SW480 (cell line): ENCODE measurements at regions not wholly inside any gene's neighbourhood (a gene's known extent, or its start where the extent isn't known, plus 50 kb on each side); places are given as distances from the start of the nearest gene placed in this dataset.

Source experiments
- DNase-seq: peaks from one replicate; pipeline ENCODE4 v3.0.0-alpha.2; 2016; ENCODE audit warnings: low spot score

- no peak for DNase-seq
Observed at GRCh38 chr18:25646971-25647370, 295.0 kb upstream of the ZNF521 start.

DNA sequence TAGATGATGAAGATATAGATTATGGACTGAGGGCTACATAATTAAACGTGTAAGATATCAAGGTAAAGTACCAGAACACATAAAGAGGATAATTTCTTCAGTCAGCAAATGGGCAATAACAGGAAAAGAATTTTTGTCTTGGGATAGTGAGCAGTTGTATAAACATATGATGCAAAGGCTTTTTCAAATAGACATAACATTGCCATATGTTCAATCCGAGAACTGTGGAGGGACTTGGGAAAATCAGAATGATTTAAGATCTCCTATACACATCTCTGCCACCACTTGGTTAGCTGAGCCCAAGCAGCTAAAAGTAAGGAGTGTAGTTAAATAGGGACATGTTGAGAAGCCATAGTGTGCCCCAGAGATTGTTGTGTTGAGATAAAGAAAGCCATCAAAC, 287.6 kb upstream of the ZNF521 start:
- DNase-seq, result no peak

GRCh38 chr18:25633563-25633962, 281.6 kb upstream of the ZNF521 start:
- no peak for DNase-seq

DNA sequence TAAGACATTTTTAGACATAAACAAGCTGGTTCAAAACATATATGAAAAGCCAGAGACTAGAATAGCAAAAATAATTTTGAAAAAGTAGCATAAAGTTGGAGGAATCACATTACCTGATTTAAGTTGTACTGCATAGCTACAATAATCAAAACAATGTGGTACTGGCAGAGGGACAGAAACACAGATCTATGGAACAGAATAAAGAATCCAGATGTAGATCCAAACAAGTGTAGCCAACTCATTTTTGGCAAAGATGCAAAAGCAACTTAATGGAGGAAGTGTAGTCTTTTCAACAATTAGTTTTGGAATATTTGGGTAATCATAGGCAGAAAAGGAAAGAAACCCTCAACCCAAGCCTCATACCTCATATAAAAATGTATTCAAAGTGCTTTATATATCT, 278.7 kb upstream of the ZNF521 start:
- DNase-seq, result no peak

- DNase-seq, result no peak
Observed at GRCh38 chr18:25621682-25622081, 269.7 kb upstream of the ZNF521 start.

- DNase-seq, result no peak
Observed at GRCh38 chr18:25621144-25621543, 269.2 kb upstream of the ZNF521 start.

DNA sequence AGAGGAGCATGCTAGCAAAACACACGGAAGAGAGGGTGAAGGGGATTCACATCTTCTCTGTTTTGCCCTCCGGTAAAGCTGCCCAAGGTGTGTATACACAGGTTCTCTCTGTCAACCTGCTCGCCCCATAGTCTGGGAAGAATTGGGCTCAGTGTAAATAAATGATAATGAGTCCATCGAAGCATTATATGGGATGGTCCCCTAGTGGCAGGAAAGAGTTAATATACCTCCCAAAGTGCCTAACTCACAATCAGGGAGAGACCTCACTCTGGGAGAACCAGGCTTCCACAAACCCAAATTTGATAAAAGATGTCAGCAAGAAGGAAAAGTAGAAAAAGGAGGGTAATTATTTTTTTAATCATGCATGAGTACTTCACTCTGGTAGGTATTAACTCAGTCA, 262.2 kb upstream of the ZNF521 start:
- DNase-seq, result no peak

- DNase-seq, result no peak
Observed at GRCh38 chr18:25612466-25612865, 260.5 kb upstream of the ZNF521 start.

DNA sequence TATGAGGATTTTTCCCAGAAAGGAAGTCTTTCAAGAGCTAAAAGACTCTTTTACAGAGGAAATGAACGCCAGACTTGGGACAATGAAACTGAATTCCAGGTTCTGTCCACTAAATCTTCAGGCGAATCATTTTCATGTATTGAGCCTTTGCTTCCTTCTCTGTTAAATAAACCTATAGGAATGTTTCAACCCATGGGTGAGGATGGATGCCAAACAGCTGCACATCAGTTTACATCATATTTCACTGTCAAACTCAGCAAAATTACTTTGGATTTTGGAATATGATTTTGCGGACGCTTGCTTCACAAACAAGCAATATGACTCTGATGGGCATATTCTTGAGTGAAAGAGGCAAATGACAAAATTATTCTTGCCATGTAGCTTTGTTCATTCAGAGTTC, 256.1 kb upstream of the ZNF521 start:
- no peak for DNase-seq

DNA sequence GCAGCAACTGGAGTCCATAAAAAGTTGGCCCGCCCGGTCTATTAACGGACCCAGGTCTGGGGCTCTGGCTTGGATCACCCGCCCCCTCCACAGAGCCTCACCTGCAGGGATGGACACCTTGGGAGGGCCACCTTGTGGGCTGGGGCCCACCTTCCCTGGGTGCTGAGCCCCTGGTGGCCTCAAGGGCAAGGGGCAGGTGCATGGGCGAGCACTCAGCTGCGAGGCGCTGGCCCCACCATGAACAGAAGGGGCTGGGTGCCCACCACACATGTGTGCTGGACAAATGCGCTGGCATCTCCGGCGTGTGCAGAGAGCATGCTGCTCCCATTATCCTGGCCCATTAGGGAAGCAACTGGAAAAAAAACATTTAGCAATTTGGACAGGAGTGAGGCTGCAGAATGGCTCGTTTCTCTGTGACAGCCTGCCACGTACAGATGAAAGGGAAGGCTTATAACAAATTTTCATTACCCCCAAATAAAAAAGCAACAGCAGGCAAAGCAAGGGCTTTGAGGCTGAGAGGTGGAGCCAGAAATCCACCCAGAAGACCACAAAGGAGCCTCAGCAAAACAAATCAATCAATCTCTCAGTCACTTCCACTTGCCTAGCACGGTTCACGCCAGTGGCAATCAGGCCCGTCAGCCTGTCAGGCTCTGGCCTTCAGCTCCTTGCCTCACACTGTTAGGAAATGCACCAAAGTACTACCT, 253.1 kb upstream of the ZNF521 start:
- no peak for DNase-seq

DNA sequence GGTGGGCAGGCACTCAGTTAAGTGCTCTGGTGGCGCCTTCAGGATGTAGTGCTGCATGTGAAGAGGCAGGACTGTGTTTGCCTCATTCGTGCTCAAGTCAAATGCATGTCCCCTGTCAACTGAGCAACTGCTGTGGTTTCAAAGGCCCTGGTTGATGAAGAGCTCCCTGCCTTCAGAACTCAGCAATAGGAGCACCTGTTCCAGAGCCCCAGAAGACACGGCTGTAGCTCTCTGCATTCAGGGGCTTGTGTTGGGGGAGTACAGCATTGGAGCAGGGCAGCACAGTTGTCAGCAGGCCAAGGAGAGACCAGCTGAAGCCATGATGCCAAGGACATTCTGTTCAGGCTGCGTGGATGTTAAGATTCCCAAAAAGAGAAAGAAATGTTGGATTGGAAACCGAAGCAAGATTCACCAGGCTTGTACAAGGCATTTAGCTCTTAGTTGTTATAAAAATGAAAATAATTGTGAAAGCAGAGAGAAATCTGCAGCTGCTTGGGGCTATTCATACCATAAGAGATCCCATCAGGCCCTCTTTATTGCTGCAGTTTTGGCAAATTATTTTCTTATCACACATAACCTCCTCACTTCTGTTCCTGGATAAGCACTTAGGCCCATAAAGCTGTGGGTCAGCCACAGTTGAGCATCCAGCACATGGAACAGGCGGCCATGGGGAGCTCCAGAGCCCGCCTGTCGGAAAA, 252.4 kb upstream of the ZNF521 start:
- no peak for DNase-seq

DNA sequence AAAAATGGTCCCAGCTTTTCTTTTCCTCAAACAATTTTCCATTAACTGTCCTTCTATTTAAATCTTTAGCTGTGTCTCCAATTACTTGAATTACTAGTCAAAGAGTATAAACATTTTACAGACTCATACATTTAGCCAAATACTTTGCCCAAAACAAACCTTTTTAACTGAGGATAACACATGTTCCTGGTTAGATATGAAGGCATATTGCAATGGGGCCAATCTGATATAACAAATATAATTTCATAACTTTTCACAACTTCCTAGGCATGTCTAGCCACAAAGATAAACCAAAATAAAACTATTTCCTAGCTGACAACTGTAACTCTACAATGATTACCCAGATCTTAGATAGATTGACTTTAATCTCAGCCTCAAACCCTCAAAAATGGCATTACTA, 247.5 kb upstream of the ZNF521 start:
- no peak for DNase-seq

DNA sequence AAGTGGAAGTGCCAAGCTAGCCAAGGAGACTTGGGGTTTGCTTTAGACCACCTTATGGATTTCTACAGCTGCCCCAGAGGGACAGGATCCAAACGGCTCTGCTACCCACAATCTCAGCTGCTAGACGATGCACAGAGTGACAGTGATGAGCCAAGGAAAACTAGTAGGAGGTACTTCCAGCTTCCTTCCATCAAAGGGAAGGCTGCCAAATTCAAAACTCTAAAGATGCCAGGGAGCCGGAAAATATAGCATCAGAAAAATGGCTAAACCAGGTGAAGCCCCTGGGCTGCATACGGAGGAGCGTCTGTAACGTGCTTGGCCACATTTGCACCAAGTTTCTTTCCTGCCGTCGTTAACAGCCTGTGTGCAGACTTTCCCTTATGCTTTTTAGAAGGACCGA, 245.5 kb upstream of the ZNF521 start:
- no peak for DNase-seq

DNA sequence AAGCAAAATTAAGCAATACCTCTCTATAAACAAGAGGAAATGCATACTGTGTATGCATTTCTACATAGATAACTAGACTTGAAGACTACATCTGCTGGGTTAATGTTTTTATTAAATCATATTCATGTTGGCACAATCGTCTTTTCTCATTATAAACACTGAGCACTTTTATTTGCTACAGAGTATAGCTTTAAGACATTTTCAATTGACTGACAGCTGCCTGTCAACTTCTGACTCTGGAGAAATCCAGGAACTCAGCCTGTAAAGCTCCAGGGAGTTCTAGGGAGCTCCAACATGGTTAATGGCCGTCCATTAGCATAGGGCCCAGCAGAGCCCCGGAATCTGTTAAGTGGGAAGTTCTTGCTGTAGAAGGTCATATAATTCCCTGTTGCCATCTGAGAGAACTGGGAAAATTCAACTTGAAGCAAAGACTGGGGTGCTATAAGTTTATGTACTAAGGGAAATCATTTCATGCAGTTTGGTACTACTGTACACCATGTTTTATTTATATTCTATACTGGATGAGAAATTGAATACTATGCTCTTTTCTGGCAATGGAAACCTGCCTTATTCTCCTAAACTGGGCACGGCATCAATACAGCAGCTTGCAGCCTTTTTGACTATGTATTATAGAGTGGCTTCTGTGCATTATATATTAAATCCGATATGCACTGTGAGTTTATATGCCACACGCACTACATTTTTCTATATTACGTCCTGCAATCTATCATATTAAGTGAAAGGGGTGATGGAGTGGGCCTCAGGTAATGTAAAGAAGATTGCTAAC, 243.5 kb upstream of the ZNF521 start:
- DNase-seq, result no peak

DNA sequence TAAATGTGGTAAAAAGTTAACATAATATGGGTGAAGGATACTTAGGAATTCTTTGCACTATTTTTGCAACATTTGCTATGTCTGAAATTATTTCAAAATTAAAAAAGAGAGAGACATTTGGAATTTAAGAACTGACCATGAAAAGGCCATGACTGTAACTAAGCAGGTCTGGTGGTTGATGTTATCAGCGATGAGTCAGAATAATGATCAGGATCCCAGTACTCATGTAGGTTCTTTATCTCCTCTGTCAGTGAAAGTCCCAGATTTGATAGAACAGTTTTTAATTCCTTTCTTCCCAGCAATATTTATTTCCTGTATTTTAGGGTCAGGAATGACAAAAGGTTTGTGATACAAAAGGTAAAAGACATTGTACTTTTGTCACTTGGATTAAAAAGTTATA, 242.4 kb upstream of the ZNF521 start:
- DNase-seq, result no peak

GRCh38 chr18:25592804-25593360, 240.9 kb upstream of the ZNF521 start:
- no peak for DNase-seq

DNA sequence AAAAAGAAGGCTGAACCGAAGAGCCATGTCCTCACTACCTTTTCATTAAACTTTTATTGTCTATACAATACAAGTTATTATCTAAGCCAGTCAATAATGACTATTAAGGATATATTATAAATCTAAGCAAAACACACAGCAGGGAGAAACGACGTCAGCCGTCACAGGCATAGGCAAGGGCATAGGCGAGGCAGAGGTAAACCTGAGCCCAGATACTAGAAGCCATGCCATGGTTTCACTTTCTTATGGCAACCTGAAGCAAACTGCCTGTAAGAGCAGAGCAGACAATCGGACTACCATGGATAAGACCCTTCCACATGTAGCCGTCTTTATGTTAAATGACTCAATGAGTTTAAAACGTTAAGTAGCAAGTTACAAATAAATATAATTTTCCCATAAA, 238.5 kb upstream of the ZNF521 start:
- no peak for DNase-seq

GRCh38 chr18:25587545-25587944, 235.6 kb upstream of the ZNF521 start:
- DNase-seq, result no peak

GRCh38 chr18:25568986-25569385, 217.0 kb upstream of the ZNF521 start:
- no peak for DNase-seq

DNA sequence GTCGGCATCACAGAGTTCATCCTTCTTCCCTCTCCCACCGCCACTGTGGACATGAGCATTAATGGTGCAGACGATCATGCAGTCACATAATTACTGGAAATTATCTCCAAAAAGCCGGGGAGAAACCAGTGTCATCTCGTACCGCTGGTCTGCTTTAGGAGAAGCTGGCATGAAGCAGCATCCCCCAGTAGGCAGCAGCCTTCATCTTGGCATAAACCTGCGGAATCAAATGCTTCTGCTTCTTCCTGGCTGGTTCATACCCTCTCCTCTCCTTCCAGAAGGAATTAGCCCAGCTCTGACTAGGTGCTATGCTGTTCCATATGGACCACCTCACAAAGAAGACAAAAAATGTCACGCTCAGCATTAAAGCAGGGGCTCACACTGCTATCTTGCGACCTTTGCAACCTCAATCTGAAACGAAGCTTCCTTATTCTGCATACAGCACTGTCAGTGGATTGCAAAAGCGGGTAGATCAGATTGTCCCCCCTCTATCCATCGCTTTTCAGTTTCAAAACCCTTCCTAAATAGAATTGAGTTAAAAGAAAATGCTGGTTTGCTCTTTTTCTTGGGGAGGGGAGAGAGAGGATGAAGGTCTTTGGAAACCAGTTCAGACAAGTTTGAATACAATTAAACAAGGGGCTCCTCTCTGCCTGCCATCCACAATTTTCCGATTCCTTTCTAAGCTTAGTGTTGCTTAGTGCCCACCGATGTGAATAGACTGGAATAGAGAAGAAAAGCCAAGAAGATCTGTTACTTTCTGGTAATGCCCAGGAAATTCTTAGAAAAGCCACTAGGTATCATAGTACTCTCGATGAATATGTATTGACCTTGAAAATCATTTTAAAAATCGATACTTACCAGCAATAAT, 212.1 kb upstream of the ZNF521 start:
- no peak for DNase-seq

DNA sequence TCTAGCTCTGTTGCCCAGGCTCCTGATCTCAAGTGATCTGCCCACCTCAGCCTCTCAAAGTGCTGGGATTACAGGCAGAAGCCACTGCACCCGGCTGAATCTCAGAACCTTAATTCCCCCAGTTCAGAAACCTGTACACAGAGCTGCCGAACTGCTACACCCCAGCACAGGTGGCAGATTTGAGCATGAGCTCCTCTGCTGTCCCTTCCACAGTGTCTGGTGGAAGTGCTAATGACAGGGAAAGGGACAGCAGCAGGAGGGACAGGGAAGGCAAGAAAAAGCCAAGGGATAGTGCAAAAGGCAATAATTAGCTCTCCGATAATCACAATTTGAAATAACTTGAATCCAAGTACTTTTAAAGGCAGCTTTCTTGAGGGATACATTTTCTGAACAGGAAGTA, 211.4 kb upstream of the ZNF521 start:
- DNase-seq, result no peak

DNA sequence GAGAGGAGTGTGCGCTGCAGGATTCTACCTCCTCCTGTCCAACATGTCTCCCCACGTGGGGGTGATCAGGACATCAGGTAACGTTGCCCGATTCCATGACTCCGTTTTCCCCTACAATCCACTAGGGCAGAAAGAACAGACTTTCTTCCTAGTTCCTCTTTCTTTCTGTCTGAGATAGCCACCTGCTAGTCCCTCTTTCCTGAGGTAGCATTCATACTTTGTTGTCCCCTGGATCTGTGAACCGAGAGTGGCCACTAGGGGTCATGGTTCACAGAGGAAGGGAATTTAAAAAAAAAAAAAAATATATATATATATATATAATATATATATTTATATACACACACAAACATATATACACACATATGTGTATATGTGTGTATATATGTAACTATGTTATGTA, 210.0 kb upstream of the ZNF521 start:
- peak; percentile 10 for DNase-seq
